Loucy (cell line): ENCODE measurements at regions not wholly inside any gene's neighbourhood (a gene's known extent, or its start where the extent isn't known, plus 50 kb on each side); places are given as distances from the start of the nearest gene placed in this dataset.

ENCODE experiments used
- H2AFZ ChIP-seq: fragments of 200-600 bp; sonication (generic); 2 replicates; pipeline ENCODE4 v1.6.0; 2016; ENCODE audit warnings: antibody characterized with exemption, mild to moderate bottlenecking, low read length, moderate library complexity
- H3F3A ChIP-seq: fragments of 200-600 bp; 2 replicates; pipeline ENCODE4 v1.6.0; 2016; ENCODE audit warnings: antibody characterized with exemption, low read depth, mild to moderate bottlenecking
- H3K27me3 ChIP-seq: fragments of 200-600 bp; sonication (generic); 2 replicates; pipeline ENCODE4 v1.6.1; 2014; ENCODE audit warnings: low read length, mild to moderate bottlenecking; ENCODE audit not compliant: insufficient read depth, poor library complexity, severe bottlenecking
- H3K36me3 ChIP-seq: fragments of 200-600 bp; sonication (generic); 2 replicates; pipeline ENCODE4 v1.6.1; 2016; ENCODE audit warnings: low read length; ENCODE audit not compliant: insufficient read depth
- H3K4me1 ChIP-seq: fragments of 200-600 bp; sonication (generic); 2 replicates; pipeline ENCODE4 v1.5.1; 2014; ENCODE audit warnings: low read length, mild to moderate bottlenecking; ENCODE audit not compliant: insufficient read depth, poor library complexity, severe bottlenecking
- H3K4me2 ChIP-seq: fragments of 200-600 bp; sonication (generic); 2 replicates; pipeline ENCODE4 v1.6.0; 2014; ENCODE audit warnings: antibody characterized with exemption, low read length, low read depth, mild to moderate bottlenecking; ENCODE audit not compliant: poor library complexity, severe bottlenecking
- H3K4me3 ChIP-seq: fragments of 200-600 bp; sonication (generic); 2 replicates; pipeline ENCODE4 v1.5.1; 2014; ENCODE audit warnings: low read length, mild to moderate bottlenecking, mixed read lengths; ENCODE audit not compliant: poor library complexity, severe bottlenecking
- H3K79me2 ChIP-seq: fragments of 200-600 bp; sonication (generic); 2 replicates; pipeline ENCODE4 v1.6.1; 2014; ENCODE audit warnings: low read length; ENCODE audit not compliant: insufficient read depth
- H3K9ac ChIP-seq: fragments of 200-600 bp; sonication (generic); 2 replicates; pipeline ENCODE4 v1.6.0; 2014; ENCODE audit warnings: mild to moderate bottlenecking, low read depth, low read length, moderate library complexity; ENCODE audit not compliant: poor library complexity, severe bottlenecking
- H3K9me2 ChIP-seq: fragments of 200-600 bp; sonication (generic); replicated peaks from 2 replicates; pipeline ENCODE4 v1.6.1; 2016; ENCODE audit warnings: low read depth, low read length, mixed read lengths
- H3K9me3 ChIP-seq: fragments of 200-600 bp; sonication (generic); 2 replicates; pipeline ENCODE4 v1.6.1; 2014; ENCODE audit warnings: mild to moderate bottlenecking, antibody characterized with exemption, low read length, low read depth; ENCODE audit not compliant: insufficient read depth
- H4K20me1 ChIP-seq: fragments of 200-600 bp; sonication (generic); 2 replicates; pipeline ENCODE4 v1.6.0; 2014; ENCODE audit warnings: antibody characterized with exemption, low read length, mild to moderate bottlenecking; ENCODE audit not compliant: insufficient read depth, poor library complexity, severe bottlenecking
- CTCF ChIP-seq: fragments of 200-600 bp; sonication (generic); conservative IDR thresholded peaks from 2 replicates; pipeline ENCODE4 v1.5.1; 2014; ENCODE audit warnings: mild to moderate bottlenecking, antibody characterized with exemption, low read length
- EZH2phosphoT487 ChIP-seq: fragments of 200-600 bp; IDR thresholded peaks from 2 replicates; pipeline ENCODE4 v1.6.1; 2018; ENCODE audit warnings: antibody characterized with exemption, mild to moderate bottlenecking, moderate library complexity, borderline replicate concordance

- Histone ChIP-seq H3K79me2 (no peaks in the 10 kb centered on the region), H3K9me2 (no peaks in the 10 kb centered on the region), H3K4me2 (no peak overlapping the region), H3K4me1 (no peaks in the 10 kb centered on the region), H3K4me3 (no peak overlapping the region), H4K20me1 (no peaks in the 10 kb centered on the region), H3K27me3 (no peaks in the 10 kb centered on the region), H3K9ac (no peak overlapping the region), H2AFZ (no peak overlapping the region), H3K36me3 (no peaks in the 10 kb centered on the region), H3K9me3 (no peaks in the 10 kb centered on the region), H3F3A (no peaks in the 10 kb centered on the region)
- TF ChIP-seq CTCF (no peak), EZH2phosphoT487 (no peak)
These were observed 428.4 kb downstream of the MN1 start for GRCh38 chr22:27372969-27373670.

GRCh38 chr22:27377501-27378295 lies 423.9 kb downstream of the MN1 start:
- Histone ChIP-seq H3K9me2 (no peaks in the 10 kb centered on the region), H3K9ac (no peak overlapping the region), H3K79me2 (no peaks in the 10 kb centered on the region), H3K36me3 (no peaks in the 10 kb centered on the region), H3K27me3 (no peaks in the 10 kb centered on the region), H3K4me1 (no peaks in the 10 kb centered on the region), H3K9me3 (no peaks in the 10 kb centered on the region), H2AFZ (no peak overlapping the region), H3K4me2 (no peak overlapping the region), H4K20me1 (no peaks in the 10 kb centered on the region), H3K4me3 (no peak overlapping the region), H3F3A (no peaks in the 10 kb centered on the region)
- no peak for TF ChIP-seq CTCF
- no peak for TF ChIP-seq EZH2phosphoT487

GRCh38 chr22:27378311-27378800 lies 423.2 kb downstream of the MN1 start:
- no peak for TF ChIP-seq EZH2phosphoT487
- TF ChIP-seq CTCF = no peak
- no peak overlapping the region for H2AFZ ChIP-seq
- no peaks in the 10 kb centered on the region for H3K36me3 ChIP-seq
- no peak overlapping the region for H3K4me3 ChIP-seq
- no peaks in the 10 kb centered on the region for H3K9me2 ChIP-seq
- H3K9ac ChIP-seq = no peak overlapping the region
- H3K4me1 ChIP-seq = no peaks in the 10 kb centered on the region
- H3K79me2 ChIP-seq = no peaks in the 10 kb centered on the region
- H3K4me2 ChIP-seq = no peak overlapping the region
- no peaks in the 10 kb centered on the region for H4K20me1 ChIP-seq
- no peaks in the 10 kb centered on the region for H3F3A ChIP-seq
- H3K27me3 ChIP-seq = no peaks in the 10 kb centered on the region
- no peaks in the 10 kb centered on the region for H3K9me3 ChIP-seq
